GM12864 (cell line): ENCODE measurements at regions not wholly inside any gene's neighbourhood (a gene's known extent, or its start where the extent isn't known, plus 50 kb on each side); places are given as distances from the start of the nearest gene placed in this dataset.

ENCODE experiments used
- DNase-seq: peaks from one replicate; pipeline ENCODE4 v3.0.0-alpha.2; 2011; ENCODE audit warnings: low read depth
- H3K4me3 ChIP-seq: 2 replicates; pipeline ENCODE4 v1.5.1; 2011; ENCODE audit warnings: mild to moderate bottlenecking, low read depth, low read length, control low read depth
- TF ChIP-seq, protein P1 (sequence below): IDR thresholded peaks from 2 replicates; pipeline ENCODE4 v1.5.1; 2011; ENCODE audit warnings: low read depth, mild to moderate bottlenecking, moderate library complexity, low read length, control low read depth, inconsistent platforms; ENCODE audit errors: missing control alignments

DNA sequence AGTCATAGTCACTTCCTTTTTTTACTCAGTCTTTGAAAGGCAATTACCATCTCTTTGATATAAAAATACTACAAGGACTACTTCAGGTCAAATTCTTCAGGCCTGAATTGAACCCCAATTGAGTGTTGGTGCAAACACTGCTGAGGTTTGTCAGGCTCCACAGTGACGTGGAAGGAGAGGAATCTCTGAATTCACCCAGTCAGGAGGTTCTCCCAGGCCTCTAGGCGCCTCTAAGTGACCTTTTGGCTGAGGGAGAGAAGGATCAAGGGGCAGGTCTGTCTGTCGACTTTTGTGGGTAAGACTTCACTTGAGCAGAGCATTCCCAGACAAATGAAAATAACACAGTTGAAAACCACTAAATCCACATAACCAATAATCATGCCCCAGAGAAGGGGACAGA, 227.6 kb upstream of the CHRNA7 start:
- H3K4me3 ChIP-seq = no peak overlapping the region
- TF ChIP-seq, protein P1, sequence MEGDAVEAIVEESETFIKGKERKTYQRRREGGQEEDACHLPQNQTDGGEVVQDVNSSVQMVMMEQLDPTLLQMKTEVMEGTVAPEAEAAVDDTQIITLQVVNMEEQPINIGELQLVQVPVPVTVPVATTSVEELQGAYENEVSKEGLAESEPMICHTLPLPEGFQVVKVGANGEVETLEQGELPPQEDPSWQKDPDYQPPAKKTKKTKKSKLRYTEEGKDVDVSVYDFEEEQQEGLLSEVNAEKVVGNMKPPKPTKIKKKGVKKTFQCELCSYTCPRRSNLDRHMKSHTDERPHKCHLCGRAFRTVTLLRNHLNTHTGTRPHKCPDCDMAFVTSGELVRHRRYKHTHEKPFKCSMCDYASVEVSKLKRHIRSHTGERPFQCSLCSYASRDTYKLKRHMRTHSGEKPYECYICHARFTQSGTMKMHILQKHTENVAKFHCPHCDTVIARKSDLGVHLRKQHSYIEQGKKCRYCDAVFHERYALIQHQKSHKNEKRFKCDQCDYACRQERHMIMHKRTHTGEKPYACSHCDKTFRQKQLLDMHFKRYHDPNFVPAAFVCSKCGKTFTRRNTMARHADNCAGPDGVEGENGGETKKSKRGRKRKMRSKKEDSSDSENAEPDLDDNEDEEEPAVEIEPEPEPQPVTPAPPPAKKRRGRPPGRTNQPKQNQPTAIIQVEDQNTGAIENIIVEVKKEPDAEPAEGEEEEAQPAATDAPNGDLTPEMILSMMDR = no peak
- DNase-seq = no peak

DNA sequence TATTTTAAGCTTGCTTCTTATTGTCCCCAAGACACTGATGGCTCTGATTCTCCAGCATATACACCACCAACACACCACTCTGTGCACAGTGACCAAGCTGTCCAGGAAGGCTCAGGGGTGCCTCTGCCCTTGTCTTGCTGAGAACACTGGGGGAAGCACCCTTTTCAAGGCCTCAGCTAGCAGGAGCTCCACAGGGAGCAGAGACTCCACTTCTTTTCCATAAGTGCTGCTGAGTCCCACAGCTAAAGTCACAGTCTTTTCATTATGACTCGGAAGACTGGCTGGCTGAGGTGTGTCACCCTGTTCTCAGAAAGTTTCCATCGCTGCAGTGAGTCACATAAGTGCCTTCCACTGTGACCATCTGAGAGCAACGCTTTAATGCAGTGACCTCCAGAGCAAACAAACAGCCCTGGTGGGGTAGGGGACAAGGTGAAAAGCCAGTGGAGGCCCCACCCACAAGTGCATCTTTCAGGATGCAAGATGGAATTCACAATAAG, 226.9 kb upstream of the CHRNA7 start:
- DNase-seq = no peak
- no peak overlapping the region for H3K4me3 ChIP-seq
- TF ChIP-seq, protein P1 = no peak

DNA sequence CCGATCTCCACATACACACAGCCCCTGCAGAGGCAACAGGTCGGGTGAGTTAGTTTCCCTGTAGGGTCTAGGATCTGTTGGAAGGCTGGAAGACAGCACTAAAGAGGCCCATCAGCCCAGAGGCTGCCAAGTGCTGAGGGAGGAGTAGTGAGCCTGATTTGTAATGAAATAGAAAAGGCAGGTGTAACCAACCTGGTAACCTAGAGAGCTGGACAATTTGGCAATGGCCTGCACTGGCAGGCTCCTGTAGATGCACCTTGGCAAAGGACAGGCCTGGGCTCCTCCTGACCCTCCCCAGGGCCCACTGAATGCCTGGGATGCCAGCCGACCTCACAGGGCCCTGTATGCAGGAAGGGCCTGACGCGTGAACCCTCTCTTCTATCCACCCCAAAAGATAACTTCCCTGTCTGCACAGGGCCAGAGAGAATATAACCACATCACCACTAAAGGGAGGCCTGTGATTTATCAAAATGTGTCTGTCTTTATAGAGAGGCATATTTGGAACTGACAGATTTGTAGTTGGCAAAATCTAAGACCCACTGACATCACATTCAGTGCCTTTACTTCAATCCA, 225.1 kb upstream of the CHRNA7 start:
- DNase-seq = no peak
- no peak overlapping the region for H3K4me3 ChIP-seq
- TF ChIP-seq, protein P1 = no peak

DNA sequence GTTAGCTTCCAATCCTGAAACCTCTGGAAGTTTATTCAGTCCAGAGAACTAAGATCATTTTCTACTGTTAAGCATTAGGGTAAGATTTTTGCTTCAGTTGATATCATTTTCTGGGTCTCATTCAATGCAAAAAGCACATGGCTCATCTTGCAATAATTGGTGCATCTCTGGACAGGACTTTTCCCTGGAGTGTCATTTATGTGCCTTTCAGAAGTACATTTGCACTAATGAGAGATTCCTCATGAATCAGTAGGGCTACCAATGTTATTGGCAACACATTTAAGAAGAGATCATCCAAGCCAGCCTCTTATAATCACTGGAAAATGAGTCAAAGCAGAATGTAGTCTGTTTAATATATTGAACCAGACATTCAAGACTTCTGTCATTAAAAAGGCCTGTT, 224.2 kb upstream of the CHRNA7 start:
- H3K4me3 ChIP-seq = no peak overlapping the region
- TF ChIP-seq, protein P1 = no peak
- no peak for DNase-seq

DNA sequence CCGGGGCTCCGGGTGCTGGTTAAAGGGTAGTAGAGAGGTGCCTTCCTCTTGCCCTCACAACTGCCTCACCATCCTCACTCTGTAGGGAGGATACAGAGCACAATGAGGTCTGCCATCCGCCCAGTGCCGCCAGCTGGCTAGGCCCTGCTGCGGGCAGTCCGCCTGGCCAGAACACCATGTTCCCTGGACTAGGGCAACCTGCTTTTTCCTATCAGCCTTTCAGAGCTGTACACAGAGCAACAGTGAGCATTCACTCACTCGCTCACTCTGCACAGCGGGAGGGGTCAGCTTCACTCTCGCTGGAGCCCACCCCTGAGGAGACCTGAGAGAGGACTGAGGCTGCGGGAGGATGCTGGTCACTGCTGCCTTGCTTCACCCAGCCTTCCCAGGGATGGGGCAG, 218.7 kb upstream of the CHRNA7 start:
- H3K4me3 ChIP-seq = no peak overlapping the region
- DNase-seq = no peak
- TF ChIP-seq, protein P1 = no peak

DNA sequence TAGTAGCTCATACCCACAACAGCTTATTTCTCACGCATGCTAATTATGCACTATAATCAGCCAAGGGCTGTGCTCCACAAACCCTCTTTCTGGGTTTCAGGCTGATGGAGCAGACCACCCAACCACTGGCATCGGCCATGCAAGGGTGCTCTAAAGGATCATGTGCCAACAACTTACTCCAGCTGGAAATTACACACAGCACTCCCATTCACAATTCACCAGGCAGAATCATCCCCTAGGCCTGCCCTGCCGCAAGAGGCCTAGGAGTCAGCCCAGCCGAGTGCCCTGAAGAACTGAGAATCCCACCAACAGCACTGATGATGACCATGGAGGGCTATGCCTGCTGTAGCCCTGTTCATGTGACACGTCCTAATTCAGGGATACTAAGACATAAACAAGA, 216.2 kb upstream of the CHRNA7 start:
- DNase-seq = no peak
- H3K4me3 ChIP-seq = no peak overlapping the region
- TF ChIP-seq, protein P1 = no peak
